IPS-NIHi11 (cell line): ENCODE measurements at regions not wholly inside any gene's neighbourhood (a gene's known extent, or its start where the extent isn't known, plus 50 kb on each side); places are given as distances from the start of the nearest gene placed in this dataset.

ENCODE experiments used
- DNase-seq: peaks from one replicate; pipeline ENCODE4 v3.0.0; 2012; ENCODE audit warnings: mixed read lengths, low spot score

GRCh38 chrX:97666890-97667289, 783.2 kb downstream of the RPA4 start:
- DNase-seq: no peak

- no peak for DNase-seq
These were observed 784.4 kb downstream of the RPA4 start for GRCh38 chrX:97668126-97668525.

- DNase-seq: no peak
These were observed 788.4 kb downstream of the RPA4 start for GRCh38 chrX:97672138-97672537.

GRCh38 chrX:97672608-97673007, 788.9 kb downstream of the RPA4 start:
- DNase-seq: no peak

GRCh38 chrX:97673135-97673534, 789.4 kb downstream of the RPA4 start:
- DNase-seq: no peak

GRCh38 chrX:97682991-97683840, 799.5 kb downstream of the RPA4 start:
- DNase-seq: no peak

GRCh38 chrX:97685753-97686152, 802.0 kb downstream of the RPA4 start:
- DNase-seq: no peak

GRCh38 chrX:97691901-97692455, 808.3 kb downstream of the RPA4 start:
- DNase-seq: no peak

- DNase-seq: no peak
These were observed 808.9 kb downstream of the RPA4 start for GRCh38 chrX:97692575-97692974.

GRCh38 chrX:97700547-97700946, 816.8 kb downstream of the RPA4 start:
- no peak for DNase-seq

GRCh38 chrX:97704474-97704873, 820.8 kb downstream of the RPA4 start:
- DNase-seq: no peak

GRCh38 chrX:97704881-97705280, 821.2 kb downstream of the RPA4 start:
- DNase-seq: no peak

GRCh38 chrX:97705936-97706335, 822.2 kb downstream of the RPA4 start:
- DNase-seq: no peak

- no peak for DNase-seq
These were observed 830.4 kb downstream of the RPA4 start for GRCh38 chrX:97714072-97714471.

GRCh38 chrX:97728215-97728614, 844.5 kb downstream of the RPA4 start:
- DNase-seq: no peak

- DNase-seq: no peak
These were observed 856.3 kb downstream of the RPA4 start for GRCh38 chrX:97740044-97740443.

GRCh38 chrX:97740886-97741285, 857.2 kb downstream of the RPA4 start:
- no peak for DNase-seq

GRCh38 chrX:97743014-97743413, 859.3 kb downstream of the RPA4 start:
- DNase-seq: no peak

- no peak for DNase-seq
These were observed 863.6 kb downstream of the RPA4 start for GRCh38 chrX:97747346-97747745.

- DNase-seq: no peak
These were observed 867.3 kb downstream of the RPA4 start for GRCh38 chrX:97751016-97751415.

GRCh38 chrX:97751735-97752134, 868.0 kb downstream of the RPA4 start:
- DNase-seq: no peak

GRCh38 chrX:97756879-97757278, 873.2 kb downstream of the RPA4 start:
- no peak for DNase-seq

- no peak for DNase-seq
These were observed 879.7 kb downstream of the RPA4 start for GRCh38 chrX:97763391-97763790.

- DNase-seq: no peak
These were observed 880.3 kb downstream of the RPA4 start for GRCh38 chrX:97763981-97764380.
